Ovary (tissue), 7 donors: ENCODE measurements at regions not wholly inside any gene's neighbourhood (a gene's known extent, or its start where the extent isn't known, plus 50 kb on each side); places are given as distances from the start of the nearest gene placed in this dataset.

Source experiments
- DNase-seq, 5 donors: peaks; one replicate each; pipeline ENCODE4 v3.0.0-alpha.2; 2019 to 2020
- H3K27ac ChIP-seq, 2 donors: fragments of 200-600 bp; one replicate each; pipeline versions ENCODE4 v1.5.1 to v1.8.0; 2019 to 2022
- H3K27me3 ChIP-seq: fragments of 200-600 bp; one replicate; pipeline ENCODE4 v1.8.0; 2022
- H3K36me3 ChIP-seq: fragments of 200-600 bp; sonication (generic); one replicate; pipeline ENCODE4 v1.5.1; 2019
- H3K4me1 ChIP-seq: one replicate; pipeline ENCODE4 v1.8.1; 2013; ENCODE audit warnings: mild to moderate bottlenecking, moderate library complexity; ENCODE audit not compliant: insufficient read depth
- H3K4me3 ChIP-seq: fragments of 200-600 bp; sonication (generic); one replicate; pipeline ENCODE4 v1.5.1; 2017
- H3K9me3 ChIP-seq, 2 donors: fragments of 200-600 bp in 1 of 2; sonication (generic) in 1 of 2; one replicate each; pipeline versions ENCODE4 v1.5.1 to v1.8.1; 2013 to 2019; ENCODE audit warnings: mild to moderate bottlenecking in 1 of 2, moderate library complexity in 1 of 2
- CTCF ChIP-seq, 3 donors: fragments of 450-650 bp in 2 of 3; fragments of 200-600 bp in 1 of 3; IDR thresholded peaks; one replicate each; pipeline versions ENCODE4 v1.5.1 to v1.8.0; 2016 to 2022; ENCODE audit warnings: antibody characterized with exemption in 3 of 3, mild to moderate bottlenecking in 1 of 3
- EP300 ChIP-seq: sonication (generic); formaldehyde crosslinking; IDR thresholded peaks from one replicate; pipeline ENCODE4 v1.6.1; 2017; ENCODE audit warnings: antibody characterized with exemption
- POLR2A ChIP-seq: fragments of 450-650 bp; IDR thresholded peaks from one replicate; pipeline ENCODE4 v1.6.1; 2017; ENCODE audit warnings: antibody characterized with exemption, mild to moderate bottlenecking, moderate library complexity
- WGBS, 3 donors: extraction: QIAGEN DNeasy Blood & Tissue Kit in 1 of 3; methylation state at CpG; one replicate each; pipeline versions ENCODE4 v1.1.5 to v1.1.7; 2013 to 2017; 5-methylcytosine and 5-hydroxymethylcytosine counted together
- intact Hi-C, 4 donors: fragments of 100-400 bp; cut with DNase I; formaldehyde crosslinking; loops; one replicate each; pipeline versions ENCODE4 v1.11.0 to v1.15.1; 2022 to 2023
- donor health status: DM: no; HTN: no; CAD: no; lungs with moderate emphysema.
- donor health status: DM: no; HTN: no; CAD: no.
- donor health status: Bipolar disorder and iron deficiency.
- donor health status: DM: no; HTN: no; CAD: no.
- donor health status: DM: yes; HTN: yes; CAD: no.

- H3K27me3 ChIP-seq = no peaks in the 10 kb centered on the region
- H3K4me3 ChIP-seq = no peak overlapping the region
- H3K9me3 ChIP-seq = no peaks in the 10 kb centered on the region
- 60 to 82% (median 68%) methylated on average over 1 of the region's 1 CpG for WGBS, 3 donors
- H3K36me3 ChIP-seq = no peaks in the 10 kb centered on the region
- no peaks in the 10 kb centered on the region for H3K4me1 ChIP-seq
- peak in 1 of 5 donors; percentile 41 for DNase-seq
- intact Hi-C loops = no loop called here
- H3K27ac ChIP-seq = no peak overlapping the region
- TF ChIP-seq CTCF (IDR thresholded peaks at IDR 0.05) = no peak
- TF ChIP-seq POLR2A = no peak
- no peak for TF ChIP-seq EP300
Observed at GRCh38 chr3:106510206-106510605, 641.4 kb upstream of the CBLB start.

- Histone ChIP-seq H3K27ac (no peak overlapping the region), H3K9me3 (no peaks in the 10 kb centered on the region), H3K27me3 (no peaks in the 10 kb centered on the region), H3K4me3 (no peak overlapping the region), H3K36me3 (no peaks in the 10 kb centered on the region), H3K4me1 (no peaks in the 10 kb centered on the region)
- no peak for TF ChIP-seq POLR2A
- no peak for TF ChIP-seq CTCF (IDR thresholded peaks at IDR 0.05)
- no peak for TF ChIP-seq EP300
- intact Hi-C loops = no loop called here
- 96 to 100% (median 97%) methylated on average over 1 of the region's 1 CpG for WGBS, 3 donors
- no peak for DNase-seq
Observed at GRCh38 chr3:106512846-106513245, 644.0 kb upstream of the CBLB start.

- Histone ChIP-seq H3K4me1 (no peaks in the 10 kb centered on the region), H3K27ac (no peak overlapping the region), H3K36me3 (no peaks in the 10 kb centered on the region), H3K9me3 (no peaks in the 10 kb centered on the region), H3K27me3 (no peaks in the 10 kb centered on the region), H3K4me3 (no peak overlapping the region)
- WGBS, 3 donors = 88 to 90% (median 88%) methylated on average over 4 of the region's 4 CpGs
- no peak for TF ChIP-seq EP300
- no peak for TF ChIP-seq CTCF (IDR thresholded peaks at IDR 0.05)
- no peak for TF ChIP-seq POLR2A
- intact Hi-C loops = no loop called here
- DNase-seq = no peak
Observed at GRCh38 chr3:106514431-106514830, 645.6 kb upstream of the CBLB start.

- Histone ChIP-seq H3K4me3 (no peak overlapping the region), H3K4me1 (no peaks in the 10 kb centered on the region), H3K9me3 (no peaks in the 10 kb centered on the region), H3K27ac (no peak overlapping the region), H3K36me3 (no peaks in the 10 kb centered on the region), H3K27me3 (no peaks in the 10 kb centered on the region)
- TF ChIP-seq POLR2A = no peak
- TF ChIP-seq CTCF (IDR thresholded peaks at IDR 0.05) = no peak
- no peak for DNase-seq
- intact Hi-C loops = no loop called here
Observed at GRCh38 chr3:106518516-106518915, 649.7 kb upstream of the CBLB start.

- Histone ChIP-seq H3K27me3 (no peaks in the 10 kb centered on the region), H3K36me3 (no peaks in the 10 kb centered on the region), H3K4me1 (no peaks in the 10 kb centered on the region), H3K27ac (no peak overlapping the region), H3K9me3 (no peaks in the 10 kb centered on the region), H3K4me3 (no peak overlapping the region)
- intact Hi-C loops = no loop called here
- DNase-seq = no peak
- TF ChIP-seq CTCF (IDR thresholded peaks at IDR 0.05) (no peak), POLR2A (no peak), EP300 (no peak)
- WGBS, 3 donors = 73 to 95% (median 91%) methylated on average over 4 of the region's 4 CpGs
Observed at GRCh38 chr3:106522397-106522796, 653.6 kb upstream of the CBLB start.
